ENCODE measurements at regions not wholly inside any gene's neighbourhood (a gene's known extent, or its start where the extent isn't known, plus 50 kb on each side); places are given as distances from the start of the nearest gene placed in this dataset.

DNA sequence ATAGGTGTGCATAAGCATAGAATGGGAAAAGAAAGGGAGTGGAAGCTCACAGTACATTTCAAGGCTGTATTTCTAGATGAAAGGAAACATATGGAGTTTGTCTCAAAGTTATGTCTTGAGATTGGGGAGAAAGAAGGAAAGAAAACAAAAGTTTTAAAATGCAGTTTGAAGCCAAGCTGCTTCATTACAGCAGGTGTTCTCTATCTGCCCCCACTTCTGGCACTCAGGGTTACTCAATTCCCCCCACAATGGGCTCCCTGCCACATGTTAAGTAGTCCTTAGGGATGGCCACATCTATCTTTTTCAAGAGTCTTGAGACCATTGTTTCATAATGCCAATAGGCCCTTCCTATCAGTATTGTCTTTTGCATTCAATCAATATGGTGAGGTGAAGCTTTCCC lies 367.4 kb upstream of the ANXA10 start (continued):
- no peak for TF ChIP-seq FUBP1 (CRISPR knock-in tag; IDR thresholded peaks at IDR 0.05; ENCODE audit: borderline replicate concordance)
- no peak for TF ChIP-seq ZNF451 (CRISPR knock-in tag; IDR thresholded peaks at IDR 0.05)
- TF ChIP-seq ZBTB20 (CRISPR knock-in tag; IDR thresholded peaks at IDR 0.05; ENCODE audit: borderline replicate concordance, low read depth): no peak

GRCh38 chr4:167730769-167731168 lies 361.6 kb upstream of the ANXA10 start:
- Histone ChIP-seq H3K4me1 (ENCODE audit: insufficient read depth, low read length) (no peaks in the 10 kb centered on the region), H3K27me3 (ENCODE audit: control insufficient read depth in 1 of 2, insufficient read depth in 2 of 2, low read length in 2 of 2) (no peaks in the 10 kb centered on the region; a peak in 1 of 5 replicates), H3K36me3 (replicated peaks in 1 of 2; ENCODE audit: control insufficient read depth in 1 of 2, insufficient read depth in 2 of 2, low read length in 2 of 2) (no peaks in the 10 kb centered on the region), H3K9ac (ENCODE audit: insufficient read depth, low read depth, low read length) (no peak overlapping the region), H4K20me1 (ENCODE audit: insufficient read depth, low read length) (no peaks in the 10 kb centered on the region), H2AFZ (ENCODE audit: low read length) (no peak overlapping the region), H3K4me2 (ENCODE audit: low read depth, low read length) (no peak overlapping the region), H3K79me2 (ENCODE audit: insufficient read depth, low read length) (no peaks in the 10 kb centered on the region), H3K9me3 (ENCODE audit: low read length) (peaks cover 83% of the 10 kb centered on the region), H3K27ac (ENCODE audit: extremely low read length, insufficient read depth, low read length) (no peak overlapping the region), H3K4me3 (replicated peaks in 1 of 3; ENCODE audit: insufficient read depth in 1 of 3, low read depth in 2 of 3, low read length in 3 of 3) (no peak overlapping the region)
- intact Hi-C loops (cut with micrococcal nuclease; ENCODE audit: unreplicated experiment): no loop called here
- in situ Hi-C loops (cut with HindIII; ENCODE audit: extremely low pct_ligation_motif_present, low pct_unique_long_range_greater_than_20kb): no loop called here
- 14% methylated on average over 2 of the region's 2 CpGs for WGBS (ENCODE audit: low lambda C conversion rate)
- no peak for FAIRE-seq
- ATAC-seq: no peak
- ChIA-PET CTCF (ENCODE audit: low intra/inter-chr PET ratio, low total read pairs) (no interaction called here), POLR2A (no interaction called here)
- no peak for DNase-seq (ENCODE audit: low spot score)
- BruUV-seq (replicated peaks): no TSS peak
- TF ChIP-seq, protein P1, sequence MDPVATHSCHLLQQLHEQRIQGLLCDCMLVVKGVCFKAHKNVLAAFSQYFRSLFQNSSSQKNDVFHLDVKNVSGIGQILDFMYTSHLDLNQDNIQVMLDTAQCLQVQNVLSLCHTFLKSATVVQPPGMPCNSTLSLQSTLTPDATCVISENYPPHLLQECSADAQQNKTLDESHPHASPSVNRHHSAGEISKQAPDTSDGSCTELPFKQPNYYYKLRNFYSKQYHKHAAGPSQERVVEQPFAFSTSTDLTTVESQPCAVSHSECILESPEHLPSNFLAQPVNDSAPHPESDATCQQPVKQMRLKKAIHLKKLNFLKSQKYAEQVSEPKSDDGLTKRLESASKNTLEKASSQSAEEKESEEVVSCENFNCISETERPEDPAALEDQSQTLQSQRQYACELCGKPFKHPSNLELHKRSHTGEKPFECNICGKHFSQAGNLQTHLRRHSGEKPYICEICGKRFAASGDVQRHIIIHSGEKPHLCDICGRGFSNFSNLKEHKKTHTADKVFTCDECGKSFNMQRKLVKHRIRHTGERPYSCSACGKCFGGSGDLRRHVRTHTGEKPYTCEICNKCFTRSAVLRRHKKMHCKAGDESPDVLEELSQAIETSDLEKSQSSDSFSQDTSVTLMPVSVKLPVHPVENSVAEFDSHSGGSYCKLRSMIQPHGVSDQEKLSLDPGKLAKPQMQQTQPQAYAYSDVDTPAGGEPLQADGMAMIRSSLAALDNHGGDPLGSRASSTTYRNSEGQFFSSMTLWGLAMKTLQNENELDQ (CRISPR knock-in tag; IDR thresholded peaks at IDR 0.05; ENCODE audit: borderline replicate concordance): no peak
- TF ChIP-seq RNF2 (conservative IDR thresholded peaks at IDR 0.05; ENCODE audit: low read depth) (no peak), ZNF510 (CRISPR knock-in tag; IDR thresholded peaks at IDR 0.05; ENCODE audit: low read depth) (no peak), ZNF749 (CRISPR knock-in tag; IDR thresholded peaks at IDR 0.05; ENCODE audit: borderline replicate concordance) (no peak), ZNF3 (CRISPR knock-in tag; IDR thresholded peaks at IDR 0.05) (no peak), NFIC (IDR thresholded peaks at IDR 0.05; ENCODE audit: low read length) (no peak), CREM (IDR thresholded peaks at IDR 0.05) (no peak), CREM (CRISPR knock-in tag; IDR thresholded peaks at IDR 0.05) (no peak), SMYD3 (CRISPR knock-in tag; IDR thresholded peaks at IDR 0.05) (no peak), ZNF644 (CRISPR knock-in tag; IDR thresholded peaks at IDR 0.05; ENCODE audit: low read depth) (no peak), STAT5B (CRISPR knock-in tag; IDR thresholded peaks at IDR 0.05) (no peak)
- TF ChIP-seq, protein P2, sequence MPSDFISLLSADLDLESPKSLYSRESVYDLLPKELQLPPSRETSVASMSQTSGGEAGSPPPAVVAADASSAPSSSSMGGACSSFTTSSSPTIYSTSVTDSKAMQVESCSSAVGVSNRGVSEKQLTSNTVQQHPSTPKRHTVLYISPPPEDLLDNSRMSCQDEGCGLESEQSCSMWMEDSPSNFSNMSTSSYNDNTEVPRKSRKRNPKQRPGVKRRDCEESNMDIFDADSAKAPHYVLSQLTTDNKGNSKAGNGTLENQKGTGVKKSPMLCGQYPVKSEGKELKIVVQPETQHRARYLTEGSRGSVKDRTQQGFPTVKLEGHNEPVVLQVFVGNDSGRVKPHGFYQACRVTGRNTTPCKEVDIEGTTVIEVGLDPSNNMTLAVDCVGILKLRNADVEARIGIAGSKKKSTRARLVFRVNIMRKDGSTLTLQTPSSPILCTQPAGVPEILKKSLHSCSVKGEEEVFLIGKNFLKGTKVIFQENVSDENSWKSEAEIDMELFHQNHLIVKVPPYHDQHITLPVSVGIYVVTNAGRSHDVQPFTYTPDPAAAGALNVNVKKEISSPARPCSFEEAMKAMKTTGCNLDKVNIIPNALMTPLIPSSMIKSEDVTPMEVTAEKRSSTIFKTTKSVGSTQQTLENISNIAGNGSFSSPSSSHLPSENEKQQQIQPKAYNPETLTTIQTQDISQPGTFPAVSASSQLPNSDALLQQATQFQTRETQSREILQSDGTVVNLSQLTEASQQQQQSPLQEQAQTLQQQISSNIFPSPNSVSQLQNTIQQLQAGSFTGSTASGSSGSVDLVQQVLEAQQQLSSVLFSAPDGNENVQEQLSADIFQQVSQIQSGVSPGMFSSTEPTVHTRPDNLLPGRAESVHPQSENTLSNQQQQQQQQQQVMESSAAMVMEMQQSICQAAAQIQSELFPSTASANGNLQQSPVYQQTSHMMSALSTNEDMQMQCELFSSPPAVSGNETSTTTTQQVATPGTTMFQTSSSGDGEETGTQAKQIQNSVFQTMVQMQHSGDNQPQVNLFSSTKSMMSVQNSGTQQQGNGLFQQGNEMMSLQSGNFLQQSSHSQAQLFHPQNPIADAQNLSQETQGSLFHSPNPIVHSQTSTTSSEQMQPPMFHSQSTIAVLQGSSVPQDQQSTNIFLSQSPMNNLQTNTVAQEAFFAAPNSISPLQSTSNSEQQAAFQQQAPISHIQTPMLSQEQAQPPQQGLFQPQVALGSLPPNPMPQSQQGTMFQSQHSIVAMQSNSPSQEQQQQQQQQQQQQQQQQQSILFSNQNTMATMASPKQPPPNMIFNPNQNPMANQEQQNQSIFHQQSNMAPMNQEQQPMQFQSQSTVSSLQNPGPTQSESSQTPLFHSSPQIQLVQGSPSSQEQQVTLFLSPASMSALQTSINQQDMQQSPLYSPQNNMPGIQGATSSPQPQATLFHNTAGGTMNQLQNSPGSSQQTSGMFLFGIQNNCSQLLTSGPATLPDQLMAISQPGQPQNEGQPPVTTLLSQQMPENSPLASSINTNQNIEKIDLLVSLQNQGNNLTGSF (CRISPR knock-in tag; IDR thresholded peaks at IDR 0.05): no peak
- TF ChIP-seq, protein P3, sequence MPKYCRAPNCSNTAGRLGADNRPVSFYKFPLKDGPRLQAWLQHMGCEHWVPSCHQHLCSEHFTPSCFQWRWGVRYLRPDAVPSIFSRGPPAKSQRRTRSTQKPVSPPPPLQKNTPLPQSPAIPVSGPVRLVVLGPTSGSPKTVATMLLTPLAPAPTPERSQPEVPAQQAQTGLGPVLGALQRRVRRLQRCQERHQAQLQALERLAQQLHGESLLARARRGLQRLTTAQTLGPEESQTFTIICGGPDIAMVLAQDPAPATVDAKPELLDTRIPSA (CRISPR knock-in tag; IDR thresholded peaks at IDR 0.05; ENCODE audit: borderline replicate concordance): no peak

All from HepG2 (cell line).